GM18858 (cell line): ENCODE measurements at regions not wholly inside any gene's neighbourhood (a gene's known extent, or its start where the extent isn't known, plus 50 kb on each side); places are given as distances from the start of the nearest gene placed in this dataset.
A peak's percentile ranks its signal among the peaks of the same experiment; 100 is the strongest.

Experiments used
- ATAC-seq: cut with Tn5 transposase; IDR thresholded peaks from one replicate; pipeline ENCODE4 v1.9.1; 2021; ENCODE audit not compliant: unreplicated experiment

DNA sequence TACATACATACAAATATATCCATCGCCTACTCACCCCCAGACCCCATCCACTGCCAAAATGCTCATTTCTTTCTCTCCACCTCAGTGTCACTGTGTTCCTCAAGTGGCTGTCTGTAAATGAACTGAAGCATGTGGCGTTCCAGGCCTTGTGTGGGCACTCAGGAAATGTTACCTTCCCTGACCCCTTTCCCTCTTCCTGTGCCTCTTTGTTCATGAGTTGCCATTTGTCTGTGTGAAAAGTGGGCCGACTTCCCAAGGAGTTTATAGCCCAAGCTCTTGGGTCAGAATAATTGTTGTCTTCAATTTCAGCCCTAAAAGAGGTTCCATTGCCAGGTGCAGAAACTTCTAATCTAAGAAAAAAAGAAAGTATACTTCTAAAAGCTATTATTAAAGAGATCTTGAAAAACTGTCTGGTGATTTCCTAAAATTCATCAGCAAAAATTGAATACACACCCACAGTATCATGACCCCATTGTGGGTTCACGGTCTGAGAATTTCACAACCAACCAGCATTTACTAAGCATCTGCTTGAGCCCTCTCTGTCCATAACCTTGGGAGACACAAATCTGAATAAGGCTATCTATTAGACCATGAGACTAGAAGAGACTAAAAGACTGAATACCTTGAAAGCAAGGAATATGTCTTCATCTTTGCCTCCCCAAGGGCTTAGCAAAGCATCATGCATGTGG, 201.4 kb upstream of the EEA1 start:
- no peak for ATAC-seq

DNA sequence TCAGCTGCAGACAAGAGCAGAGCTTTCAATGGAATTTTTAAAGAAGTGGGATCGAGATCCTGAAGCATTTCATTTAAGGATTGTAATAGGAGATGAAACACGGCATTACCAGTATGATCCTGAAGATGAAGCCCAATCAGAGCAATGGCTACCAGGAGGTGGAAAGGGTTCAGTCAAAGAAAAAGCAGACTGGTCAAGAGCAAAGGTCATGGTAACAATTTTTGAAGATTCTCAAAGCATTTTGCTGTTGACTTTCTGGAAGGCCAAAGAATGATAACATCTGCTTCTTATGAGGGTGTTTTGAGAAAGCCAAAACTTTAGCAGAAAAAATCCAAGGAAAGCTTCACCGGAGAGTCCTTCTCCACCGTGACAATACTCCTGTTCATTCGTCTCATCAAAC, 204.3 kb upstream of the EEA1 start:
- ATAC-seq = no peak

DNA sequence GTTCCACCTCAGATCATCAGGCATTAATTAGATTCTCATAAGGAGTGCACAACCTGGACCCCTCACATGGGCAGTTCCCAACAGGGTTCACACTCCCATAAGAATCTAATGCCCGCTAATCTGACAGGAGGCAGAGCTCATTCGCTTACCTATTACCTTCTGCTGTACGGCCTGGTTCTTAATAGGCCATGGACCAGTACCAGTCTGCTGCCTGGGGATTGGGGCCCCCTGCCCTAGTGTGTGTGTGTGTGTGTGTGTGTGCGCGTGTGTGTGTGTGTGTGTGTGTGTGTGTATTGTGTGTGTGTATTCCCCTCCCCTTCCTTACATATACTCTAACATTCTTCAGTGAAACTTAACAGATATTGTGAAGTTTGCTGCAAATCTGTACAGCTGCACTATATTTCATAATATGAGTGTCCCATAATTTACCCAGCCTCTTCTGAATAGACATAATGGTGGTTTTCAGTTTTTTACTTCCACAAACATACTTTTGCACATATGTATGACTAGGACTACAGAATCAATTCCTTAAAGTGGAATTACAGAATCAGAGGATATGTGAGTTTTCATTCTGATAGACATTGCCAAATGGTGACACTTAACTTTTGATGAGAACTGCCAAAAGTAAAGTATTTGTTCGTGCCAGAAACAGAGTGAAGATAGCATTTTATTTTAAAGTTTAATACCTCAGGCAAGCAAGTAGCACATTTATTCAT, 205.2 kb upstream of the EEA1 start:
- ATAC-seq = no peak

DNA sequence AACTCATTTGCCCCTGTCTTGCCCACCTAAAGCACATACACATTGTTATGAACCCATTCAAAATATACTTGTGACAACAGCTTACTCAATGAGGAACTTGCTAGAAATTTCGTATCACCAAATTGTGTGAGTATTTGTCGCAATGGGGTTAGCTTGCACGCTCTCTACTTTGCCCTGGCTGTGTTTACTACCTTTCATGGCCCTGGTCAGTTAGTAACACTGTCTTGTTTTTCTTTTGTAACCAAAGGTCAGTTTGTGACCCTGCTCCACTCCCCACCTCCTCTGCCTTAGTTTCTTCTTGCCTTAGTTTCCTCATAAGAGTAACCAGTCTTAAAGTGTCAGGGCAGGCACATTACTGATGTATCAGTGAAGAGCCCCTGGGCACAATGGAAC, 205.8 kb upstream of the EEA1 start:
- ATAC-seq = no peak

DNA sequence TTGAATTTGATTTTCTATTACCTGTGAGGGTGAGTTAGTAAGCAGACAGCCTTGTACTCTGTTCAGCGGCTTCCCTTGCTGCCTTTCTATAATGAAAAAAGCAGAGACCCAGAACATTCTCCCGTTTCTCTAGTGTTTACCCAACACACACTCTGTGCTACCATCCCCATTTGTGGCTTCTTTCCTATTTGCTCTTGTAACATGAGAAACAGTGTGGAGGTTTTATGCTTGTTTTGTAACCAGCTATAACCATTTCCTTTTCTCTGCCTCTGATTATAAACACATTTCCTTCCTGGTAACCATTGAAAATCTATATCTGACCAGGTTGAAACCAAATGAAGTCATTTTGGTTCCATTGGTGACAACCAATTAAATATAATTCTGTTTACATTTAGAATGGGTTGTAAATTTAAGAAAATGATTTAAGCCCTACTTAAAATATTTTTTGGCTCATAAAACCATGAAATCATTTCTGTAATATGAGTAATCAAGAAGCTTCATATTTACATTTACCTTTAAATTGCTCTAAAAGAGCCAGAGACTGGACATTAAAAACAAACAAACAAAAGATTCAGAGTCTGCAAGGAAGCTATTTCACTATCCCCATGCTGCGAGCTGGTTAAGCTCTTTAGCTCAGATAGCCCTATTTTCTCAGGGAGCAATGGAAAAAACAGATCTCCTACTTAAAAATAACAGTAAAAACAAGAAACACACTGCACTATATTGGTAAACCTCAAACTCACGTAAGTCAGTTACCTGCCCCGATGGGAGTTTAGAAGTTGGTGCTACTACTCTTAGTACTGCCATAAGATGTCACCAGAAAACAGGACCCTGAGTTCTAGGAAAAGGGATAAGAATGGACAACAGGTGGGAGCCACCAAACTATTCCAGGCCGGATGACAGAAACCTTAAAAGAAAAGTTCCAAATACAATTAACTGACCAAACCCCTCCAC, 206.5 kb upstream of the EEA1 start:
- no peak for ATAC-seq

DNA sequence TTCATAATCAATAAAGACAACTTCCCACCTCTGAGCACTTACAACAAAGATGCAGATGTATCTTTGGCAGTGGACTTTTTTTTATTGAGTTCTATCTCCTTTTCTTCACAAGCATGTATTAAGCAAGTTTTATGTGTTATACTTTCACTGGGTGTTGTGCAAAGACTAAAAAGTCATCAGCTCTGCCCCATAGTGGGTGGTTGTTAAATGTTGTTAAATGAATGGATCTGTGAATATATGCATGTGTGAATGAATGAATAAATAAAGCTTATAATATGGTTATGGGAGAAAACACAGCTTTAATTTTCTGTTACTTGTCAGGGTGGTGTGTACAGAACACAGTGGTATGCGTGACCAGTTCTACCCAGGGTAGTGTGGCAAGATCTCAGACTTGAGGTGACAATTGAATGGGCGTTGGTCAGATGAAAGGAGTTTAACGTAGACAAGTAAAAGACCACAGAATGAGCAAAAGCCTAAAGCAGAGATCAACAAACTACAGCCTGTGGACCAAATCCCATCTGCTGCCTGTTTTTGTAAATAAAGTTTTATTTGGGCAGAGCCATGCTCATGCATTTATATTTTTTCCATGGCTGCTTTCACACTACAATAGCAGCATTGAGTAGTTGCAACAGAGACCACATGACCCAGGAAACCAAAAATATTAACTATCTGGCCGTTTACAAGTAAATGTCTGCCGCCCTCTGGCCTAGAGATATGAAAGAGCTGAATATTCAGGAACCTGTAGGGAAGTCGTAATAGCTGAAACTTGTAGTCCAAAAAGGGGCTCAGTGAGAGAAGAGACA, 207.4 kb upstream of the EEA1 start:
- no peak for ATAC-seq

DNA sequence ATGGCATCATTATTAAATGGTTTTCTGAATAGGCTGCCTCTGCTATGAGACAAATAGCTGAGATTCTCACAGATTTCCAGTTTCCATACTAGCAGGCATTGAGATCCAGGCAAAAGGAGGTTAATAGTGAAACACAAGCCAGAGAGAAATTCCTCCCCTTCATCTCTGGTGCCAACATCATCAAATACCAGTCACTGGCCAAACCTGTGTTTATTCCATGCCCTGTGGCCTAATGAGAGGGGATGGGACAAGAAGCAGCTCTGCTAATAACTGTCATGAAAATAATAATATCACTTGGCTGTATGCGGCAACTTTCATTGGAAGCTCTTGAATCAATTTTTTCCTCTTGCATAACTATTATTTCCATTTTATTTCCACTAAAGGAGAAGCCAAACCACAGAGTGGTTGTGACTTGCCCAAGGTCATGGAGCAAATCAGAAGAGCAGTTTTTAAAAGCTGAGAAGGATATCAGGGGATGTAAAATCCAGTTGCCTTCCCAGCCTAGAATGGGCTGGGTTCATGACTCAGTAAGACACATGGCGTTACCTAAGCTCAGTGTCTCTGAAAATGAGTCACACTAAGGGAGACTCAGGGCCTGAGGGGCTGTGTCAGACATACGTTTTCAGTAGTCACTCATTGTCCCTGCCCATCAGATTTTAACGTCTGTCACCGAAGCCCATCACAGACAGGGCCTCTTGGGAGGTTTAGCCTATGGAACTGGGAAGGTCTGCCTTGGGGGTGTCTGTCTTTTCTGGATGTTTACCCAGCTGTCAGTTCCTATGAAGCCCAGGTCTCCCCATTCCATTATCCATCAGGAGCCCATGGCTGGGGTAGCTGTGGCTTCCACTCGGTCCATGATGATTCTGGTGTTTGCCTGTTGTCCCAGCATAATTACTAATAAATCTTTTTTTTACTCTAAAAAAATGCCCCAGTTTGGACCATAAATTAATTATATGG, 208.8 kb upstream of the EEA1 start:
- peak; percentile 32 for ATAC-seq

DNA sequence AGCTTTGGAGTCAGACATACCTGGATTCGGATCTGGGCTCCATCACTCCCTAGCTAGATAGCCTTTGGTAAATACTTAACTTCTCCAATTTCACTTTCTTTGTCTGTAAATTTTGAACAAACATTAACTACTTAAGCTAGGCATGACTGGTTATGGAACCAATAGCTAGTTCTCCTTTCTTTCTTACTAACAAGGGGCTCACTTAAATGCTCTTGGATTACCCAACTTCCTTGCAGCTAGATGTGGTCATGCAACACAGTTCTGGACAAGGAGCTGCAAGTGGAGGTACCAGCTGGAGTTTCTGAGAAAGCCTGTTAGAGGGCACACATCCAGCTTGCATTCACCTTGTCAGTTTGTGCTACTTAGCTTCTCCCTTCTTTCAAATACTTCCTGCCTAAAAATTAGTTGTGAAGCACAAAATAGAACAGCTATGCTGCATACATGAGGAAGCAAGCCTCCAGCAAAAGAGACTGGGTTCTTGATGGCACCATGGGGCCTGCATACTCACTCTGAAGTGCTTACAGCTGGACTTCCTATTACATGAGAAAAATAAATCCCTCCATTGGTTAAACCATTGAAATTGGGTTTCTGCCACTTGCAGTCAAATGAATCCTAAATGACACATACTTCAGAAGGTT, 210.1 kb upstream of the EEA1 start:
- peak; percentile 52 for ATAC-seq

DNA sequence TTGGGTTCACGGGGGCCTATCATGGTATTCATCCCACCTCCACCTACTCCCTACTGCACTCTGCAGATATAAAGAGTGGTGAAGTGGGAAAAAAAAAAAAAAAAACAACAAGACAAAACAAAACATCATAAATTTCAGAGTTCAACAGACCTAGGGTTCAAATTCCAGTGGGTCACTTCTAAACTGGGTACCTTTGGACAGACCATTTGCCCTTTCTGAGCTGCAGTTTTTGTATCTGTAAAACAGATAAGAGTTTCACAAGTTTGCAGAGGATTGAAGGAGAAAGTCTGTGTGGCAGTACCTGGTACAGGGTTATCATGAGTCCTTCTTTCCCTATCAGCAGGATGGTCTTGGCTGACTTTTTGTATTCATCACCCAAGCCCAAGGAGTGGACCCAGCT, 211.2 kb upstream of the EEA1 start:
- no peak for ATAC-seq

DNA sequence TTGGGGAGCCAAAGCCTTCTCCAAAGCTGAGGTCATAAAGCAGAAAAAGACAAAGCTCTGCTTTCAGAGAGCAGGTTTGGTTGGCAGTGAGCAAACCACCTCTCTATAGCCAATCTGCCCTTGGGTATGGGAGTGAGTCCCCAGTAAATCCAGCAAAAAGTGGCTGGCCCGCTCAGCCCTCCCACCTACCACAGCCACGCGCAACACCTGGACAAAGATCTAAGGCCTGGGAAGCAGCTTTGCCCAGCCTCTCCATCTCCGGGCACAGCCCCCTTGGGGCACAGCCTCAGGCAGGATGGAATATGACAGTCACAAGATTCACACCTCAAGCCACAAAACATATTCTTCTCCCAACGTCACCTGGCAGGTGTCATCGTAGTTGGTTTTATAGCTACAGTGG, 211.7 kb upstream of the EEA1 start:
- ATAC-seq = no peak

DNA sequence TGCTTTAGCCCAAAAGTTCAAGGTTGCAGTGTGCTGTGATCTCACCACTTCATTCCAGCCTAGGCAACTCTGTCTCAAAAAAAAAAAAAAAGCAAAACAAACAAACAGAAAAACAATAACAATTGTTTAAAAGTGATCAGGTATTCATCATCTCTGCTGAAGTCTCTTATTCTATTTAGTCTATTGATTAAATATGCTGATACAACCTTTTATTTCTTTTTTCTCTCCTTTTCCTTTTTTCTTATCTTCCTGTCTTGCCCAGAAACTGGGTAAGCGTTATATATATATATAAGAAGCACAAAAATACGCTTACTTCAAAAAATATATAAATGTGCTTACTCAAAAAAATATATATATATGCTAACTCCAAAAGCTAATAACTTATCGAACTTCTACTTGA, 213.8 kb upstream of the EEA1 start:
- ATAC-seq = no peak

DNA sequence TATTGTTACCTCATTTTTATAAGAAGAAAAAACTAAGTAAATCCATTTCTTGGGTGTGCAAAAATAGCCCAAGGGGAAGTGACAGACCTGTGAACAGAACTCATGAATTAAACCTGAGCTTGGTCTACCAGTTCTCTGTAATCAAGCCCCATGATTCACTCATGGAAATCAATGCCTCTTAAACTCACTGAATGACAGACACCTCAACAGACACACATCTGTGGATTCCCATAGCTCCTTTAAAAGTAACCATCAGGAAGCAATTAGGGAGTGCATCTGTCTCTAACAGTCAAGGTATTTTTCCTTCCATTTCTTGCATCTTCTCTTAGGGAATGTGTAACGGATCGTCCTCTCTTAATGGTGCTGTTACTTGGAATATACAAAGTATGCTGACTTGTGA, 215.0 kb upstream of the EEA1 start:
- no peak for ATAC-seq

DNA sequence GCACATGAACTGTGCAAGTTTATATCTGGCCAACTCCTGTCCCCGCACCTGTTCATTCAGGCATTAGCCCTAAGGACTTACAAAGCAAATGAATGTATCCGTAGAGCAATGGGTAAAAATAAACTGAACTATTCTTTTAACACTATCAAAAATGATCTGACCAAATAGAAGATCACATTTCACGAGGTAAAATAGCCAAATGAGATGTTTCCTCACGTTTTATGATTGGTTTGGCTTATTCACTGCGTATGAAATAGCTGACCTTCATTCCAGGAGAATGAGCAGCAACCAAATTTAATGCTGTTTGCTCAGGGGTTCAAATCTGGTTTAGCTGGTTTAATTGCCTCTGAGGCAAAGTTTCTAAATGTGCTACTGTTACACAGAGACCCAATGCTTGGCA, 216.0 kb upstream of the EEA1 start:
- no peak for ATAC-seq

DNA sequence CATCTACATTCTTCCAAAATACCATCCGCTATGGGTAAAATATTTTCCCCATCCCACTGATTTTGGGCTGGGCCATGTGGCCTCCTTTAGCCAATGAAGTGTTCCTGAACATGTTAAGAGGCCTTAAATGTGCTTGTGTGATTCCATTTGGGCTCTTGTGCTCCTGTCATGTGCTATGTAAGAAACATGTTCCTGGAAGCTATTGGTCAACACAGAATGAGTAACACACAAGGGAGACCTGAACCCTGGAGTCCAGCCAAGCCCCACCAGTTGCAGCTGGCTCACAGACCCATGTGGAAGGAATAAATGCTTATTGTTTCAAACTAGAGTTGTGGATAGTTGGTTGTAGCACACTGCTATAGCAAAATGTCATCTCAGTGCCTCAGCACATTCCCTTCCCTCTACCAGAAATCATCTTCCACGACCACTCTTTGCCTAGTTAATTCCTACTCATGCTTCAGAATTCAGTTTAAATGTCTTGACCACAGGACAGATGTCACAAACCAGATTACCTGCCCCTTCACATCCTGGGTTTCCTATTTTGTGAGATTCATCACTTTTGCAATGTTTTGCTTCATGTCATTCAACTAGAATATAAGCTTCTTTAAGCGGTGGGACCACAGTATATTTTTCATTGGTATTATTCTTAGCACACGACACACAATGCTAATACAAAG, 217.3 kb upstream of the EEA1 start:
- no peak for ATAC-seq

DNA sequence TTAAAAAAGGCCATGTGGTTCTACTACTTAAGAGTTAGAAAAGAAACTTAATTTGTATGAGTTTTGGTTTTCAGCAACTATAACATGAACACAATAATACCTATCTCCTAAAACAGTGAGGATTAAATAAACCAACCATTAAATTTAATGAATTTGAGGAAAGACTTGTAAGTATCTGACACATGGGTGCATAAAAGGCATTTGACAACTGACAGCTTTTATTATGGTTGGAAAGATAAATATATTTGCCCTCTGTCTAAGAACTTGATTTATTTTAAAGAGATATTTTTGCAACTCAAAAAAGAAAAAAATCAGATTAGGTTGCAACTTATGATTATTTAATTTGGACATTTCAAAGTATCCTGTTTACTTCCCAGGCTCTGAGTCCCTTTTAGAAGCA, 217.9 kb upstream of the EEA1 start:
- no peak for ATAC-seq

DNA sequence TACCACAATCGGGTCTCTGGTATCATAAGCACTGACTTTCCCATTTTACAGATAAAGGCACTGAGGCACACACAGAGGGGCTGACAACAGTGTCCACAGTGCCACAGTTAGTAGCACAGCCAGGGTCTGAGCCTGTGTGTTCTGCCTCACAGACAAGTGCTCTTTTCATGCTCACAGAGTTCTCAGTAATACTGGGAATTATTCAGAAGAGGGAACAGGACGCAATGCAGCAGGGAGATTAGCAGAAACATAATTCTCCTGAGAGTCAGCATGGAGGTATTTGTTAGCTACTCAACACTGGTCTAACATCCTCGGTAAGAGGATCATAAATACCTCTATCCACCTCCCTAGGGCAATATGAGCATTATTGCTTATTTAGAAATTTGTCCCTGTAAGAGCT, 219.3 kb upstream of the EEA1 start:
- no peak for ATAC-seq

DNA sequence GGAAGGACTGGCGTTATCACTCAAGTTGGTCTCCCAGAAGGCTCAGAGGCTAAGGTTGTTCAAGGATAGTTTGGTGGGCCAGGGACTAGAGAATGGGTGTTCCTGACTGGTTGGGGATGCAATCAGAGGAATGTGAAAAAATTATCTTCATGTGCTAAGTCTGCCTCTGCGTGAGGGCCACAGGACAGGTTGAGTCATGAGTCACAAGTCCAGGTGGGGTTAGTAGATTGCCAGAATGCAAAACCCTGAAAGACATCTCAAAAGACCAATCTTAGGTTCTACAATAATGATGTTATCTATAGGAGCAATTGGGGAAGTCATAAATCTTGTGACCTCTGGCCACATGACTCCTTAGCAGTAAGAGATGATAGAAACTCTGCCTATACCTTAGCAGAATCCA, 220.1 kb upstream of the EEA1 start:
- ATAC-seq = no peak

DNA sequence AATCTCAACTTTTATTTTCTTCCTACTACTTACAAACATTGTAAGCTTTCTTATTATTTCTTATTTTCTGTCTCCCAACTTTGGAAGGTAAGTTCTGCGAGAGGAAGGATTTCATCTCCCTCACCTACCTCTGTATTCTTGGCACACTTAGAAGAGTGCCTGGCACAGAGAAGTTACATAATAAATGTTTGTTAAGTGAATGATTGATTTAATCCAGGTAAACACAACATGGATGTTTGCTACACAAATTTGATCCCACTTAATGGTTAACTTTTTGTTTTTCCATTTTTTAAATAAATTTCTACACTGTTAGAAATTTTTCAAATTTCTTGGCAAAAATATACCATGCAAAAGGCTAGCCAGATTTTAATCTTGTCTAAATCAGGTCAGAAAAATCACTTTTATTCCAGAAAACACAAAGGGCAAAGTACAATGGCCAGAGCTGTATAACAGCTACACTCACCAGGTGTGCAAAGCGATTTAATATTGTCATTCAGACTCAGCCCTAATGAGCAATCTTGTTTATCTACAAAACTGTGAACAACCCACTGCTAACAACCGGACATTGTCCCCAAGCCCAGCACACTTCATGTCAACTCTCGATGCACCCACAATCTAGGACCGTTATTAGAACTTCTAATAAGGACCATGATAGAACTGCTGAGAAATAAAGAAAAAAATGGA, 222.1 kb upstream of the EEA1 start:
- no peak for ATAC-seq
